ENCODE measurements at regions not wholly inside any gene's neighbourhood (a gene's known extent, or its start where the extent isn't known, plus 50 kb on each side); places are given as distances from the start of the nearest gene placed in this dataset.

DNA sequence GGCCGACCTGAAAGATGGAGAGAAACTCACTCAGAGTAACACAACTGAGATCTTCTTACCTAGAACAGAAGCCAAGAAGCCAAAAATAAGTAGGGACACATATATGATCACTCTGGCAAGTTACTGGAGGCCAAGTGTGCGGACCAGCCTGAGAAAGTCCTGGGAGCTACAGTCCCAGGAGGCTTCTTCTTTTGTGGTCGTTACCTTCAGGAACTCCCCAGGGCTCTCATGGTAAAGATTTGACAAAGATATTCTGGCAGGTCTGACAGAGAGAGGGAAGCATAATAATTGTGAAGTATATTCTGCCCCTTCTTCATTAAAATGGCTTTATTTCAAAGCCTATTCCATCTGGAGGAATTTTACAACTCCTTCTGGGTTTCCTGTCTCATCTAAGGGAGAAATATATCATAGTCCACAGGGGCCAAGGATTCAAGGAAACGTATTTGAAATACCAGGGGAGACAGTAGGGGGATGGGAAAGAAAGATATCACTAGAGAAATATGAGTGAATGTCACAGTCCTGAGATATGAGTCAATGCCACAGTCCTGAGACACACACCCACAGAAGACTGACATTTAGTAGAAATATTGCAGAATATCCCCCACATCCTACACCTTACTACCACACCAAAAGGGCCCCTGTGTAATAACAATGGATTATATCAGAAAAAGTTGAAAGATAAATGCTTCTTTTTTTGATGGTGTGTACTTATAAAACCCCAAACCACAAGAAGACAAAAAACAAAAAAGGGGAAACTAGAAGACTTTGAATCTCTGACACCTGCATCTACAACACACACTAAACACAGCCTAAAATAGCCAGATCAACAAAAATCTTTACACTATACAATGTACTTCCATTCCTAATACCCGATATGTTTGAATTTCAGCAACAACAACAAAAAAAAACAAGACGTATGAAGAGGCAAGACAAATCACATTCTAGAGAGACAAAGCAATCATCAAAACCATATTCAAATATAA lies 594.2 kb upstream of the NRG3 start:
- Histone ChIP-seq H3K27ac (ENCODE audit: low read length) (no peak overlapping the region), H3K27me3 (ENCODE audit: low read depth, low read length) (no peaks in the 10 kb centered on the region), H3K4me1 (ENCODE audit: control insufficient read depth in 1 of 2, insufficient read depth in 2 of 2, low read length in 2 of 2) (no peaks in the 10 kb centered on the region), H3K36me3 (ENCODE audit: control insufficient read depth in 1 of 2, insufficient read depth in 2 of 2, low read length in 2 of 2) (no peaks in the 10 kb centered on the region), H3K4me3 (ENCODE audit: low read depth in 1 of 2, low read length in 2 of 2) (no peak overlapping the region), H3K9me3 (ENCODE audit: control insufficient read depth in 1 of 2, low read length in 2 of 2) (no peaks in the 10 kb centered on the region)

DNA sequence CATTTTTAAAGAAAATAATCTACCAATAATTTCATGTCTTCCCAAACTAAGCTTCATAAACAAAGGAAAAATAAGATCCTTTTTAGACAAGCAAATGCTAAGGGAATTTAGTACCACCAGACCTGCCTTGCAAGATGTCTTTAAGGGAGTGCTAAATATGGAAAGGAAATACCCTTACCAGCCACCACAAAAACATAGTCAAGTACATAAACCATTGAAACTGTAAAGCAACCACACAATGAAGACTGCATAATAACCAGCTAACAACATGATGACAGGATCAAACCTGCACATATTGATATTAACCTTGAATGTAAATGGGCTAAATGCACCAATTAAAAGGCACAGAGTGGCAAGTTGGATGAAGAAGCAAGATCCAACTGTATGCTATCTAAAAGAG lies 586.5 kb upstream of the NRG3 start:
- H3K4me3 ChIP-seq (ENCODE audit: low read depth in 1 of 2, low read length in 2 of 2) = no peak overlapping the region
- H3K27ac ChIP-seq (ENCODE audit: low read length) = no peak overlapping the region
- no peaks in the 10 kb centered on the region for H3K27me3 ChIP-seq (ENCODE audit: low read depth, low read length)
- H3K36me3 ChIP-seq (ENCODE audit: control insufficient read depth in 1 of 2, insufficient read depth in 2 of 2, low read length in 2 of 2) = no peaks in the 10 kb centered on the region
- no peaks in the 10 kb centered on the region for H3K4me1 ChIP-seq (ENCODE audit: control insufficient read depth in 1 of 2, insufficient read depth in 2 of 2, low read length in 2 of 2)
- H3K9me3 ChIP-seq (ENCODE audit: control insufficient read depth in 1 of 2, low read length in 2 of 2) = peaks cover 4 to 6% of the 10 kb centered on the region in 2 donors

GRCh38 chr10:81297292-81297691 lies 577.7 kb upstream of the NRG3 start:
- Histone ChIP-seq H3K9me3 (ENCODE audit: control insufficient read depth in 1 of 2, low read length in 2 of 2) (no peaks in the 10 kb centered on the region), H3K4me1 (ENCODE audit: control insufficient read depth in 1 of 2, insufficient read depth in 2 of 2, low read length in 2 of 2) (no peaks in the 10 kb centered on the region), H3K27ac (ENCODE audit: low read length) (no peak overlapping the region), H3K27me3 (ENCODE audit: low read depth, low read length) (no peaks in the 10 kb centered on the region), H3K36me3 (ENCODE audit: control insufficient read depth in 1 of 2, insufficient read depth in 2 of 2, low read length in 2 of 2) (no peaks in the 10 kb centered on the region), H3K4me3 (ENCODE audit: low read depth in 1 of 2, low read length in 2 of 2) (no peak overlapping the region)

GRCh38 chr10:81303656-81304055 lies 571.3 kb upstream of the NRG3 start:
- no peaks in the 10 kb centered on the region for H3K36me3 ChIP-seq (ENCODE audit: control insufficient read depth in 1 of 2, insufficient read depth in 2 of 2, low read length in 2 of 2)
- H3K4me1 ChIP-seq (ENCODE audit: control insufficient read depth in 1 of 2, insufficient read depth in 2 of 2, low read length in 2 of 2) = no peaks in the 10 kb centered on the region
- H3K4me3 ChIP-seq (ENCODE audit: low read depth in 1 of 2, low read length in 2 of 2) = no peak overlapping the region
- no peak overlapping the region for H3K27ac ChIP-seq (ENCODE audit: low read length)
- no peaks in the 10 kb centered on the region for H3K27me3 ChIP-seq (ENCODE audit: low read depth, low read length)
- no peaks in the 10 kb centered on the region for H3K9me3 ChIP-seq (ENCODE audit: control insufficient read depth in 1 of 2, low read length in 2 of 2)

DNA sequence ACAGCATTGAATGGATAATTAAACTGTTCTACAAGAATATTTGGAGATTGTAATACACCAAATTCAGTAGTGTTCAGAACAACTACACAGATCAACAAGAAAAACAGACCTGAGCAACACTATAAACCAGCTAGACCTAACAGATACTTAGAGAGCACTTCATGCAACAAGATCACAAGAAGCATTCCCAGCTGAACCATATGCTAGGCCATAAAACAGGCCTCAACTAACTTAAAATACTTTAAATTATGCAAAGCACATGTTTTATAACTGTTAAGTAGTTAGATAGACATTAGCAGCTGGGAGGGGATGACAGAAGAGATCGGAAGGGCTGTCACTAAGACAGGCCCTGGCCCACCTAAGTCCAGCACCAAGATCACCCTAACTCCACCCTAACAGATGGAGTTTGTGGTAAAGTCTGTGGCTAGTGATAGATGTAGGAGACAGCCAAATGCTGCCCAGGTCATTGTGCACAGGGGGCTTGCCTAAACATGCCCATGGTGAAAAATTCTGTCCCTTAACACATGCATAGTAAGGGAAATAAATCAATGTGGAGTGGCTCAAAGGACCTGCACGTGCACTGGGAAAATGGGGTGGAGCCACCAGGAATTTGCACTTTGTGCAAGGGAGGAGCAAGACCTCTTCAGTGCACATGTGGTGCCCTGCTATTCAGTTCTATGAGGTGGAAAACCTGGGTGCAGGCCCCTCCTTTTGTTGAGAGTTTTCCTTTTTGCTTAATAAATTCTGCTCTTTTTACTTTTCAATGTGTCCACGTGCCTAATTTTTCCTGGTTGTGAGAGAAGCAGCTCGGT lies 567.8 kb upstream of the NRG3 start:
- Histone ChIP-seq H3K27me3 (ENCODE audit: low read depth, low read length) (no peaks in the 10 kb centered on the region), H3K27ac (ENCODE audit: low read length) (no peak overlapping the region), H3K36me3 (ENCODE audit: control insufficient read depth in 1 of 2, insufficient read depth in 2 of 2, low read length in 2 of 2) (no peaks in the 10 kb centered on the region), H3K4me1 (ENCODE audit: control insufficient read depth in 1 of 2, insufficient read depth in 2 of 2, low read length in 2 of 2) (no peaks in the 10 kb centered on the region), H3K9me3 (ENCODE audit: control insufficient read depth in 1 of 2, low read length in 2 of 2) (no peaks in the 10 kb centered on the region), H3K4me3 (ENCODE audit: low read depth in 1 of 2, low read length in 2 of 2) (no peak overlapping the region)

DNA sequence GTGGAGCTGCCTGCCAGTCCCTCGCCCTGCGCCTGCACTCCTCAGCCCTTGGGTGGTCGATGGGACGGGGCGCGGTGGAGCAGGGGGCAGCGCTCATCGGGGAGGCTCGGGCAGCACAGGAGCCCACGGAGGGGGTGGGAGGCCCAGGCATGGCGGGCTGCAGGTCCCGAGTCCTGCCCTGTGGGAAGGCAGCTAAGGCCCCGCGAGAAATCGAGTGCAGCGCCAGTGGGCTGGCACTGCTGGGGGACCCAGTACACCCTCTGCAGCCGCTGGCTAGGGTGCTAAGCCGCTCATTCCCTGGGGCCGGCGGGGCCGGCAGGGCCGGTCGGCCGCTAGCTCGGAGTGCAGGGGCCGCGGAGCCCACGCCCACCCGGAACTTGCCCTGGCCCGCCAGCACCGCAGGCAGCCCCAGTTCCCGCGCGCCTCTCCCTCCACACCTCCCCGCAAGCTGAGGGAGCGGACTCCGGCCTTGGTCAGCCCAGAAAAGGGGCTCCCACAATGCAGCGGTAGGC lies 565.9 kb upstream of the NRG3 start:
- Histone ChIP-seq H3K4me3 (ENCODE audit: low read depth in 1 of 2, low read length in 2 of 2) (no peak overlapping the region), H3K9me3 (ENCODE audit: control insufficient read depth in 1 of 2, low read length in 2 of 2) (no peaks in the 10 kb centered on the region), H3K27me3 (ENCODE audit: low read depth, low read length) (no peaks in the 10 kb centered on the region), H3K27ac (ENCODE audit: low read length) (no peak overlapping the region), H3K4me1 (ENCODE audit: control insufficient read depth in 1 of 2, insufficient read depth in 2 of 2, low read length in 2 of 2) (no peaks in the 10 kb centered on the region), H3K36me3 (ENCODE audit: control insufficient read depth in 1 of 2, insufficient read depth in 2 of 2, low read length in 2 of 2) (no peaks in the 10 kb centered on the region)

GRCh38 chr10:81314471-81314870 lies 560.5 kb upstream of the NRG3 start:
- Histone ChIP-seq H3K27me3 (ENCODE audit: low read depth, low read length) (no peaks in the 10 kb centered on the region), H3K4me1 (ENCODE audit: control insufficient read depth in 1 of 2, insufficient read depth in 2 of 2, low read length in 2 of 2) (no peaks in the 10 kb centered on the region), H3K36me3 (ENCODE audit: control insufficient read depth in 1 of 2, insufficient read depth in 2 of 2, low read length in 2 of 2) (no peaks in the 10 kb centered on the region), H3K4me3 (ENCODE audit: low read depth in 1 of 2, low read length in 2 of 2) (no peak overlapping the region), H3K9me3 (ENCODE audit: control insufficient read depth in 1 of 2, low read length in 2 of 2) (no peaks in the 10 kb centered on the region), H3K27ac (ENCODE audit: low read length) (no peak overlapping the region)

- Histone ChIP-seq H3K9me3 (ENCODE audit: control insufficient read depth in 1 of 2, low read length in 2 of 2) (no peaks in the 10 kb centered on the region), H3K27ac (ENCODE audit: low read length) (no peak overlapping the region), H3K4me1 (ENCODE audit: control insufficient read depth in 1 of 2, insufficient read depth in 2 of 2, low read length in 2 of 2) (no peaks in the 10 kb centered on the region), H3K4me3 (ENCODE audit: low read depth in 1 of 2, low read length in 2 of 2) (no peak overlapping the region), H3K27me3 (ENCODE audit: low read depth, low read length) (no peaks in the 10 kb centered on the region), H3K36me3 (ENCODE audit: control insufficient read depth in 1 of 2, insufficient read depth in 2 of 2, low read length in 2 of 2) (no peaks in the 10 kb centered on the region)
Measured at GRCh38 chr10:81315026-81315425, 560.0 kb upstream of the NRG3 start.

- H3K9me3 ChIP-seq (ENCODE audit: control insufficient read depth in 1 of 2, low read length in 2 of 2) = no peaks in the 10 kb centered on the region
- H3K36me3 ChIP-seq (ENCODE audit: control insufficient read depth in 1 of 2, insufficient read depth in 2 of 2, low read length in 2 of 2) = no peaks in the 10 kb centered on the region
- no peaks in the 10 kb centered on the region for H3K27me3 ChIP-seq (ENCODE audit: low read depth, low read length)
- H3K4me1 ChIP-seq (ENCODE audit: control insufficient read depth in 1 of 2, insufficient read depth in 2 of 2, low read length in 2 of 2) = no peaks in the 10 kb centered on the region
- H3K27ac ChIP-seq (ENCODE audit: low read length) = no peak overlapping the region
- H3K4me3 ChIP-seq (ENCODE audit: low read depth in 1 of 2, low read length in 2 of 2) = no peak overlapping the region
Measured at GRCh38 chr10:81348003-81348402, 527.0 kb upstream of the NRG3 start.

DNA sequence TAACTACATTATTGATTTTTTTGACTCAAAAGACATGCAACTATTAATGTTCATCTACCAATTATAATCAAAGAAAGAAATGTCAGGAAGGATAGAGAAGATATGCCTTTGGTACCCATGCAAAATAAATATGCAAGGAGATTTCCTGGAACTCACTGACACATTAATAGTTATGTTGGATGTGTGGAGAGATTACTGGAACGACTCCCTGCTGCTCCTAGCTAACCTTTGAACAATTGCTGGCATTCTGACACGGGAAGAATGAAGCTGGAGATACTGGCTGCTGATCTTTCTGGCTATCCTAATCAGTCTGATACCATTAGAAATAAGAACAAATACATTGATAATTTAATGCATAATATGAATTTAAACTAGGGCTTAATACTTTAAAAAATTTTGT lies 507.9 kb upstream of the NRG3 start:
- no peak overlapping the region for H3K27ac ChIP-seq (ENCODE audit: low read length)
- no peaks in the 10 kb centered on the region for H3K36me3 ChIP-seq (ENCODE audit: control insufficient read depth in 1 of 2, insufficient read depth in 2 of 2, low read length in 2 of 2)
- no peaks in the 10 kb centered on the region for H3K4me1 ChIP-seq (ENCODE audit: control insufficient read depth in 1 of 2, insufficient read depth in 2 of 2, low read length in 2 of 2)
- H3K9me3 ChIP-seq (ENCODE audit: control insufficient read depth in 1 of 2, low read length in 2 of 2) = no peaks in the 10 kb centered on the region
- H3K4me3 ChIP-seq (ENCODE audit: low read depth in 1 of 2, low read length in 2 of 2) = no peak overlapping the region
- no peaks in the 10 kb centered on the region for H3K27me3 ChIP-seq (ENCODE audit: low read depth, low read length)

- Histone ChIP-seq H3K27me3 (ENCODE audit: low read depth, low read length) (no peaks in the 10 kb centered on the region), H3K4me1 (ENCODE audit: control insufficient read depth in 1 of 2, insufficient read depth in 2 of 2, low read length in 2 of 2) (no peaks in the 10 kb centered on the region), H3K9me3 (ENCODE audit: control insufficient read depth in 1 of 2, low read length in 2 of 2) (peaks cover 0 to 2% of the 10 kb centered on the region in 2 donors), H3K27ac (ENCODE audit: low read length) (no peak overlapping the region), H3K4me3 (ENCODE audit: low read depth in 1 of 2, low read length in 2 of 2) (no peak overlapping the region), H3K36me3 (ENCODE audit: control insufficient read depth in 1 of 2, insufficient read depth in 2 of 2, low read length in 2 of 2) (no peaks in the 10 kb centered on the region)
Measured at GRCh38 chr10:81386817-81387216, 488.2 kb upstream of the NRG3 start.

Measured in muscle layer of duodenum (tissue), 2 donors.